HCT116 (cell line): ENCODE measurements at regions not wholly inside any gene's neighbourhood (a gene's known extent, or its start where the extent isn't known, plus 50 kb on each side); places are given as distances from the start of the nearest gene placed in this dataset.

Experiments
- ATAC-seq: fragments of 200-7000 bp; cut with Tn5 transposase; 2 replicates; pipeline ENCODE4 v1.9.1; 2020; ENCODE audit warnings: mild to moderate bottlenecking, moderate library complexity
- BruUV-seq: library from RNA; stranded (reverse); fragments of 400-500 nt; replicated peaks from 2 replicates; lab custom pipeline; 2021; lab: Mats Ljungman, UMichigan
- CTCF ChIA-PET: fragments of 300-600 bp; sonication (Branson Sonifier 250); formaldehyde crosslinking; loops from one replicate; lab custom pipeline; 2021; ENCODE audit warnings: antibody characterized with exemption; lab: Charles Lee
- POLR2A ChIA-PET: fragments of 300-600, 350-600 bp; sonication (Branson Sonifier 250); formaldehyde crosslinking; loops from one replicate; lab custom pipeline; 2021; ENCODE audit warnings: antibody characterized with exemption; lab: Charles Lee
- RAD21 ChIA-PET, 2 experiments: fragments of 300-600 bp; sonication (Branson Sonifier 250); formaldehyde crosslinking; loops; one replicate each; lab custom pipeline; 2023; ENCODE audit warnings: low total read pairs in 2 of 2; ENCODE audit not compliant: uncharacterized antibody in 2 of 2, unreplicated experiment in 2 of 2, low non-redundant PET in 1 of 2; lab: Charles Lee
- DNase-seq: peaks from one replicate; pipeline ENCODE4 v3.0.0-alpha.2; 2010; ENCODE audit warnings: low read depth, low spot score
- H2AFZ ChIP-seq: fragments of 200-600 bp; shearing (Covaris generic), sonication (generic); 2 replicates; pipeline ENCODE4 v1.6.1; 2017; ENCODE audit warnings: low read depth, mixed run types, mixed read lengths, antibody characterized with exemption, low read length; ENCODE audit not compliant: poor library complexity, severe bottlenecking
- H3K27ac ChIP-seq: 2 replicates; pipeline ENCODE4 v1.5.1; 2012; ENCODE audit warnings: low read depth, low read length
- H3K27me3 ChIP-seq: fragments of 200-600 bp; sonication (generic); 2 replicates; pipeline ENCODE4 v1.6.1; 2016; ENCODE audit warnings: mixed run types, low read length, mixed read lengths; ENCODE audit not compliant: insufficient read depth
- H3K36me3 ChIP-seq, 2 experiments: fragments of 200-500 bp in 1 of 2; fragments of 200-600 bp in 1 of 2; sonication (Bioruptor generic) in 1 of 2; sonication (generic) in 1 of 2; 2 replicates each; pipeline versions ENCODE4 v1.5.1 to v1.6.1; 2014 to 2016; ENCODE audit warnings: low read length in 2 of 2, inconsistent platforms in 1 of 2, mixed read lengths in 1 of 2, mixed run types in 1 of 2; ENCODE audit not compliant: insufficient read depth in 2 of 2, control insufficient read depth in 1 of 2
- H3K4me1 ChIP-seq, 2 experiments: fragments of 200-600 bp in 1 of 2; sonication (generic) in 1 of 2; 2 replicates each; pipeline versions ENCODE4 v1.5.1 to v1.6.1; 2012 to 2017; ENCODE audit warnings: low read length in 2 of 2, inconsistent platforms in 1 of 2, mild to moderate bottlenecking in 1 of 2, mixed read lengths in 1 of 2, mixed run types in 1 of 2, moderate library complexity in 1 of 2; ENCODE audit not compliant: insufficient read depth in 2 of 2, control insufficient read depth in 1 of 2
- H3K4me2 ChIP-seq: fragments of 200-600 bp; sonication (generic); 2 replicates; pipeline ENCODE4 v1.6.1; 2017; ENCODE audit warnings: mixed run types, low read length, mixed read lengths
- H3K4me3 ChIP-seq, 2 experiments: fragments of 200-600 bp in 1 of 2; sonication (generic) in 1 of 2; replicated peaks in 1 of 2; 2 replicates each; pipeline ENCODE4 v1.5.1; 2011 to 2016; ENCODE audit warnings: low read length in 2 of 2, control low read depth in 1 of 2, low read depth in 1 of 2, mild to moderate bottlenecking in 1 of 2, mixed read lengths in 1 of 2, mixed run types in 1 of 2
- H3K79me2 ChIP-seq: fragments of 200-600 bp; sonication (generic); 2 replicates; pipeline ENCODE4 v1.6.1; 2017; ENCODE audit warnings: mild to moderate bottlenecking, mixed run types, low read length, moderate library complexity, mixed read lengths; ENCODE audit not compliant: insufficient read depth
- H3K9ac ChIP-seq: fragments of 200-600 bp; sonication (generic); 2 replicates; pipeline ENCODE4 v1.6.1; 2016; ENCODE audit warnings: low read length, mixed read lengths
- H3K9me2 ChIP-seq: fragments of 200-600 bp; sonication (generic), shearing (Covaris generic); 2 replicates; pipeline ENCODE4 v1.6.1; 2017; ENCODE audit warnings: mixed run types, mild to moderate bottlenecking, moderate library complexity; ENCODE audit not compliant: insufficient read depth
- H3K9me3 ChIP-seq, 2 experiments: fragments of 200-500 bp in 1 of 2; fragments of 200-600 bp in 1 of 2; sonication (Bioruptor generic) in 1 of 2; sonication (generic) in 1 of 2; 2 replicates each; pipeline ENCODE4 v1.6.1; 2014 to 2017; ENCODE audit warnings: low read length in 2 of 2, mixed read lengths in 2 of 2, inconsistent platforms in 1 of 2, low read depth in 1 of 2, mild to moderate bottlenecking in 1 of 2, mixed run types in 1 of 2, moderate library complexity in 1 of 2; ENCODE audit not compliant: control insufficient read depth in 1 of 2, insufficient read depth in 1 of 2
- H4K20me1 ChIP-seq: fragments of 200-600 bp; sonication (generic), shearing (Covaris generic); 2 replicates; pipeline ENCODE4 v1.6.1; 2017; ENCODE audit warnings: mixed run types, mild to moderate bottlenecking, moderate library complexity; ENCODE audit not compliant: insufficient read depth
- CEBPB ChIP-seq: IDR thresholded peaks from 2 replicates; pipeline ENCODE4 v1.6.1; 2012; ENCODE audit warnings: low read depth
- EGR1 ChIP-seq: IDR thresholded peaks from 2 replicates; pipeline ENCODE4 v1.6.1; 2012; ENCODE audit warnings: low read depth
- ELF1 ChIP-seq: IDR thresholded peaks from 2 replicates; pipeline ENCODE4 v1.6.1; 2012; ENCODE audit warnings: low read depth, borderline replicate concordance
- EZH2phosphoT487 ChIP-seq: fragments of 200-600 bp; IDR thresholded peaks from 2 replicates; pipeline ENCODE4 v1.6.1; 2018; ENCODE audit warnings: antibody characterized with exemption, borderline replicate concordance
- FOSL1 ChIP-seq: IDR thresholded peaks from 2 replicates; pipeline ENCODE4 v1.6.1; 2012; ENCODE audit warnings: low read depth
- JUND ChIP-seq: IDR thresholded peaks from 2 replicates; pipeline ENCODE4 v1.6.1; 2012
- SIN3A ChIP-seq: IDR thresholded peaks from 2 replicates; pipeline ENCODE4 v1.6.1; 2012; ENCODE audit warnings: low read depth
- SP1 ChIP-seq: IDR thresholded peaks from 2 replicates; pipeline ENCODE4 v1.6.1; 2012; ENCODE audit warnings: low read depth
- SRF ChIP-seq: IDR thresholded peaks from 2 replicates; pipeline ENCODE4 v1.6.1; 2012; ENCODE audit warnings: low read depth
- TCF7L2 ChIP-seq: IDR thresholded peaks from 2 replicates; pipeline ENCODE4 v1.7.0; 2011; ENCODE audit warnings: borderline replicate concordance, inconsistent platforms; ENCODE audit not compliant: insufficient read depth, insufficient read length; ENCODE audit errors: extremely low read depth
- ZNF274 ChIP-seq: fragments of 200-500 bp; sonication (Bioruptor generic); IDR thresholded peaks from 2 replicates; pipeline ENCODE4 v1.6.1; 2014; ENCODE audit warnings: mild to moderate bottlenecking, low read depth, low read length, inconsistent platforms
- intact Hi-C: fragments of 100-400 bp; cut with micrococcal nuclease; formaldehyde crosslinking; loops from 2 replicates; pipeline ENCODE4 v1.10.0; 2022
- TF ChIP-seq, protein P1 (sequence below), 3 experiments: fragments of 200-600 bp in 1 of 3; sonication (generic) in 1 of 3; IDR thresholded peaks in 2 of 3; conservative IDR thresholded peaks in 1 of 3; 2 replicates each; pipeline ENCODE4 v1.5.1; 2012 to 2017; ENCODE audit warnings: low read depth in 2 of 3, low read length in 2 of 3, antibody characterized with exemption in 1 of 3, borderline replicate concordance in 1 of 3, control low read depth in 1 of 3, mild to moderate bottlenecking in 1 of 3, mixed read lengths in 1 of 3, mixed run types in 1 of 3, moderate library complexity in 1 of 3; ENCODE audit not compliant: insufficient read depth in 1 of 3
- TF ChIP-seq, protein P2 (sequence below): IDR thresholded peaks from 2 replicates; pipeline ENCODE4 v1.6.1; 2011; ENCODE audit warnings: mild to moderate bottlenecking, low read length, moderate library complexity; ENCODE audit not compliant: insufficient replicate concordance; ENCODE audit errors: extremely low read depth
- TF ChIP-seq, protein P3 (sequence below): IDR thresholded peaks from 2 replicates; pipeline ENCODE4 v1.6.1; 2012
- TF ChIP-seq, protein P4 (sequence below): IDR thresholded peaks from 2 replicates; pipeline ENCODE4 v1.6.1; 2012

DNA sequence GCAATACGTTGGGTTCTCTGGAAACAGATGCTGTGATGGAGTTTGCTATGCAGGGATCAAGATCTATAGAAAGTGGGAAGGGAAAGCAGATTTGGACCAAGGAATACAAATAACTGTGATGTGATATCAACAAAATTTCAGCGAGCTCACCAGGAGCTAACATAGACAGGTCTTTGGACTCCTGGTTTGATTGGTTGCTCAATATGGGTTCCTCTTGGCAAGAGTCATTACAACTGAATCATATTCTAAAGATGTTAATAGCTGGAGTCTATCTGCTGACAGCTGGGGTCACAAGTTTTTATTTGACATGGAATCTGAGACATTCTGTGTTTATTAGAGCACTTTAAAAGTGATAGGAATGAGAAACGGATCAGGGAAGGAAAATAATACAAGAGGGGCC lies 637.6 kb upstream of the GNPDA2 start:
- TF ChIP-seq CEBPB, result no peak
- TF ChIP-seq, protein P1, sequence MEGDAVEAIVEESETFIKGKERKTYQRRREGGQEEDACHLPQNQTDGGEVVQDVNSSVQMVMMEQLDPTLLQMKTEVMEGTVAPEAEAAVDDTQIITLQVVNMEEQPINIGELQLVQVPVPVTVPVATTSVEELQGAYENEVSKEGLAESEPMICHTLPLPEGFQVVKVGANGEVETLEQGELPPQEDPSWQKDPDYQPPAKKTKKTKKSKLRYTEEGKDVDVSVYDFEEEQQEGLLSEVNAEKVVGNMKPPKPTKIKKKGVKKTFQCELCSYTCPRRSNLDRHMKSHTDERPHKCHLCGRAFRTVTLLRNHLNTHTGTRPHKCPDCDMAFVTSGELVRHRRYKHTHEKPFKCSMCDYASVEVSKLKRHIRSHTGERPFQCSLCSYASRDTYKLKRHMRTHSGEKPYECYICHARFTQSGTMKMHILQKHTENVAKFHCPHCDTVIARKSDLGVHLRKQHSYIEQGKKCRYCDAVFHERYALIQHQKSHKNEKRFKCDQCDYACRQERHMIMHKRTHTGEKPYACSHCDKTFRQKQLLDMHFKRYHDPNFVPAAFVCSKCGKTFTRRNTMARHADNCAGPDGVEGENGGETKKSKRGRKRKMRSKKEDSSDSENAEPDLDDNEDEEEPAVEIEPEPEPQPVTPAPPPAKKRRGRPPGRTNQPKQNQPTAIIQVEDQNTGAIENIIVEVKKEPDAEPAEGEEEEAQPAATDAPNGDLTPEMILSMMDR (IDR thresholded peaks at IDR 0.05 in 2 of 3, conservative IDR thresholded peaks at IDR 0.05 in 1 of 3; ENCODE audit: borderline replicate concordance in 1 of 3, insufficient read depth in 1 of 3, low read depth in 2 of 3, low read length in 2 of 3), result no peak
- TF ChIP-seq JUND, result no peak
- TF ChIP-seq FOSL1, result no peak
- no peak for TF ChIP-seq SIN3A
- Histone ChIP-seq H3K9me3 (peaks cover 10 to 14% of the 10 kb centered on the region in 2 experiments; a peak in 2 of 4 replicates), H3K4me1 (no peaks in the 10 kb centered on the region), H3K27ac (no peak overlapping the region), H2AFZ (no peak overlapping the region), H3K9ac (no peak overlapping the region), H4K20me1 (no peaks in the 10 kb centered on the region), H3K4me3 (no peak overlapping the region), H3K36me3 (no peaks in the 10 kb centered on the region), H3K4me2 (no peak overlapping the region), H3K9me2 (no peaks in the 10 kb centered on the region), H3K27me3 (no peaks in the 10 kb centered on the region), H3K79me2 (no peaks in the 10 kb centered on the region)
- no peak for ATAC-seq
- BruUV-seq, result no TSS peak
- ChIA-PET POLR2A (no interaction called here), CTCF (no interaction called here), RAD21 (no interaction called here)
- DNase-seq, result no peak
- intact Hi-C loops, result no loop called here

DNA sequence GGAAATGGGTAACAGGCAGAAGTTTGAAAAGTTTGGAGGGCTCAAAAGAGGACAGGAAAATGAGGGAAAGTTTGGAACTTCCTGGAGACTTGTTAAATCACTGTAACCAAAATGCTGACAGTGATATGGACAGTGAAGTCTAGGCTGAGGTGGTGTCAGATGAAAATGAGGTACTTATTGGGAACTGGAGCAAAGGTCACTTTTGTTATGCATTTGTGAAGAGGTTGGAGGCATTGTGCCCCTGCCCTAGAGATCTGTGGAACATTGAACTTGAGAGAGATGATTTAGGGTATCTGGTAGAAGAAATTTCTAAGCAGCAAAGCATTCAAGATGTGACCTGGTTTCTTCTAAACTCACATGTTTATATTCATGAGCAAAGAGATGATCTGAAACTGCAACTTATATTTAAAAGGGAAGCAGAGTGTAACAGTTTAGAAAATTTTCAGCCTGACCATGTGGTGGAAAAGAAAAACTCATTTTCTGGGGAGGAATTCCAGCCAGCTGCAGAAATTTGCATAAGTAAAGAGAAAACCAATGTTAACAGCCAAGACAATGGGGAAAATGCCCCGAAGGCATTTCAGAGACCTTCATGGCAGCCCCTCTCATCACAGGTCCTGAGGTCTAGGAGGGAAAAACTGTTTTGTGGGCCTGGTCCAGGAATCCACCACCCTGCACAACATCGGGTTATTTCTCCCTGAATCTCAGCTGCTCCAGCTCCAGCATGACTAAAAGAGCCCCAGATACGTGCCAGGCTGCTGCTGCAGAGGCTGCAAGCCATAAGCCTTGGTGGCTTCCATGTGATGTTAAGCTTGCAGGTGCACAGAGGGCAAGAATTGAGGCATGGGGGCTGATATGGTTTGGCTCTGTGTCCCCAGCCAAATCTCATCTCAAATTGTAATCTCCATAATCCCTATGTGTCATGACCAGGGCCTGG lies 632.5 kb upstream of the GNPDA2 start:
- Histone ChIP-seq H3K9me2 (no peaks in the 10 kb centered on the region), H3K4me3 (no peak overlapping the region), H3K36me3 (no peaks in the 10 kb centered on the region), H3K79me2 (no peaks in the 10 kb centered on the region), H2AFZ (no peak overlapping the region), H3K9ac (no peak overlapping the region), H3K9me3 (peaks cover 5 to 10% of the 10 kb centered on the region in 2 experiments; a peak in 2 of 4 replicates), H4K20me1 (no peaks in the 10 kb centered on the region), H3K27me3 (no peaks in the 10 kb centered on the region), H3K4me2 (no peak overlapping the region), H3K4me1 (no peaks in the 10 kb centered on the region), H3K27ac (no peak overlapping the region)
- ATAC-seq (no peak), DNase-seq (no peak)
- intact Hi-C loops, result no loop called here
- BruUV-seq, result no TSS peak
- CTCF ChIA-PET, result no interaction called here
- POLR2A ChIA-PET, result no interaction called here
- RAD21 ChIA-PET, result no interaction called here
- TF ChIP-seq ZNF274, result no peak
- no peak for TF ChIP-seq SIN3A
- TF ChIP-seq, protein P2, sequence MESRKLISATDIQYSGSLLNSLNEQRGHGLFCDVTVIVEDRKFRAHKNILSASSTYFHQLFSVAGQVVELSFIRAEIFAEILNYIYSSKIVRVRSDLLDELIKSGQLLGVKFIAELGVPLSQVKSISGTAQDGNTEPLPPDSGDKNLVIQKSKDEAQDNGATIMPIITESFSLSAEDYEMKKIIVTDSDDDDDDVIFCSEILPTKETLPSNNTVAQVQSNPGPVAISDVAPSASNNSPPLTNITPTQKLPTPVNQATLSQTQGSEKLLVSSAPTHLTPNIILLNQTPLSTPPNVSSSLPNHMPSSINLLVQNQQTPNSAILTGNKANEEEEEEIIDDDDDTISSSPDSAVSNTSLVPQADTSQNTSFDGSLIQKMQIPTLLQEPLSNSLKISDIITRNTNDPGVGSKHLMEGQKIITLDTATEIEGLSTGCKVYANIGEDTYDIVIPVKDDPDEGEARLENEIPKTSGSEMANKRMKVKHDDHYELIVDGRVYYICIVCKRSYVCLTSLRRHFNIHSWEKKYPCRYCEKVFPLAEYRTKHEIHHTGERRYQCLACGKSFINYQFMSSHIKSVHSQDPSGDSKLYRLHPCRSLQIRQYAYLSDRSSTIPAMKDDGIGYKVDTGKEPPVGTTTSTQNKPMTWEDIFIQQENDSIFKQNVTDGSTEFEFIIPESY, result no peak
- no peak for TF ChIP-seq FOSL1
- no peak for TF ChIP-seq SP1
- no peak for TF ChIP-seq TCF7L2
- no peak for TF ChIP-seq SRF
- no peak for TF ChIP-seq EZH2phosphoT487
- TF ChIP-seq, protein P3, sequence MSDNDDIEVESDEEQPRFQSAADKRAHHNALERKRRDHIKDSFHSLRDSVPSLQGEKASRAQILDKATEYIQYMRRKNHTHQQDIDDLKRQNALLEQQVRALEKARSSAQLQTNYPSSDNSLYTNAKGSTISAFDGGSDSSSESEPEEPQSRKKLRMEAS, result no peak
- TF ChIP-seq EGR1, result no peak
- no peak for TF ChIP-seq ELF1
- TF ChIP-seq, protein P4, sequence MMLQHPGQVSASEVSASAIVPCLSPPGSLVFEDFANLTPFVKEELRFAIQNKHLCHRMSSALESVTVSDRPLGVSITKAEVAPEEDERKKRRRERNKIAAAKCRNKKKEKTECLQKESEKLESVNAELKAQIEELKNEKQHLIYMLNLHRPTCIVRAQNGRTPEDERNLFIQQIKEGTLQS, result no peak
